Small intestine (tissue), 7 donors: ENCODE measurements at regions not wholly inside any gene's neighbourhood (a gene's known extent, or its start where the extent isn't known, plus 50 kb on each side); places are given as distances from the start of the nearest gene placed in this dataset.

Experiments
- DNase-seq, 2 donors: peaks; one replicate each; pipeline versions ENCODE4 v3.0.0 to v3.0.0-alpha.2; 2013
- FAIRE-seq: peaks from 2 replicates; lab custom pipeline; 2012; peaks lifted over from hg19 to GRCh38; lab: Jason Lieb, UNC
- H3K27ac ChIP-seq, 3 donors: one replicate each; pipeline ENCODE4 v1.5.1; 2013; ENCODE audit warnings: low read length in 2 of 3, mild to moderate bottlenecking in 2 of 3, control low read depth in 1 of 3, inconsistent platforms in 1 of 3, low read depth in 1 of 3, moderate library complexity in 1 of 3
- H3K27me3 ChIP-seq, 3 donors: one replicate each; pipeline ENCODE4 v1.6.1; 2013; ENCODE audit warnings: low read length in 3 of 3, inconsistent platforms in 1 of 3; ENCODE audit not compliant: control insufficient read depth in 3 of 3, insufficient read depth in 3 of 3
- H3K36me3 ChIP-seq, 3 donors: one replicate each; pipeline ENCODE4 v1.6.1; 2013; ENCODE audit warnings: low read length in 3 of 3, inconsistent platforms in 1 of 3, low read depth in 1 of 3, mild to moderate bottlenecking in 1 of 3, moderate library complexity in 1 of 3; ENCODE audit not compliant: control insufficient read depth in 3 of 3, insufficient read depth in 2 of 3
- H3K4me1 ChIP-seq, 3 donors: one replicate each; pipeline ENCODE4 v1.6.1; 2013; ENCODE audit warnings: low read length in 2 of 3, inconsistent platforms in 1 of 3, low read depth in 1 of 3, mild to moderate bottlenecking in 1 of 3, moderate library complexity in 1 of 3; ENCODE audit not compliant: control insufficient read depth in 3 of 3, insufficient read depth in 2 of 3
- H3K4me3 ChIP-seq, 3 donors: one replicate each; pipeline ENCODE4 v1.5.1; 2013; ENCODE audit warnings: low read length in 3 of 3, control low read depth in 1 of 3, inconsistent platforms in 1 of 3, low read depth in 1 of 3, mild to moderate bottlenecking in 1 of 3, moderate library complexity in 1 of 3
- H3K9me3 ChIP-seq, 2 donors: one replicate each; pipeline ENCODE4 v1.6.1; 2013; ENCODE audit warnings: low read depth in 1 of 2, low read length in 1 of 2; ENCODE audit not compliant: control insufficient read depth in 2 of 2, insufficient read depth in 1 of 2
- WGBS, 3 donors: extraction: QIAGEN DNeasy Blood & Tissue Kit; methylation state at CpG; one replicate each; pipeline ENCODE4 v1.1.7; 2013; 5-methylcytosine and 5-hydroxymethylcytosine counted together
- donor health status: healthy with polysubstance abuse.
- donor health status: control.
- donor health status: control.
- donor health status: Bipolar disorder and iron deficiency.
- donor health status: healthy.

DNA sequence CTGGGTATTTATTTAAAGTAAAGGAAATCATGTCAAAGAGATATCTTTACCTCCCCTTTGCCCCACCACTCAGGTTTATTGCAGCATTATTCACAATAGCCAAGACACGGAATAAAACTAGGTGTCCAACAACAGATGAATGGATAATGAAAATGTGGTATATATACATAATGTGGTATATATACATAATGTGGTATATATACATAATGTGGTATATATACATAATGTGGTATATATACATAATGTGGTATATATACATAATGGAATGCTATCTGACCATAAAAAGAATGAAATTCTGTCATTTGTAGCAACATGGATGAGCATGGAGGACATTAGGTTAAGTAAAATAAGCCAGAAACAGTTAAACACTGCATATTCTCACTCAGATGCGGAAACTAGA, 262.6 kb upstream of the PLXNA2 start:
- Histone ChIP-seq H3K27ac (no peak overlapping the region), H3K4me1 (no peaks in the 10 kb centered on the region), H3K27me3 (no peaks in the 10 kb centered on the region), H3K36me3 (no peaks in the 10 kb centered on the region), H3K4me3 (no peak overlapping the region), H3K9me3 (no peaks in the 10 kb centered on the region)
- DNase-seq (no peak), FAIRE-seq (no peak)
- WGBS, 3 donors: 82 to 95% (median 90%) methylated on average over 2 of the region's 2 CpGs

DNA sequence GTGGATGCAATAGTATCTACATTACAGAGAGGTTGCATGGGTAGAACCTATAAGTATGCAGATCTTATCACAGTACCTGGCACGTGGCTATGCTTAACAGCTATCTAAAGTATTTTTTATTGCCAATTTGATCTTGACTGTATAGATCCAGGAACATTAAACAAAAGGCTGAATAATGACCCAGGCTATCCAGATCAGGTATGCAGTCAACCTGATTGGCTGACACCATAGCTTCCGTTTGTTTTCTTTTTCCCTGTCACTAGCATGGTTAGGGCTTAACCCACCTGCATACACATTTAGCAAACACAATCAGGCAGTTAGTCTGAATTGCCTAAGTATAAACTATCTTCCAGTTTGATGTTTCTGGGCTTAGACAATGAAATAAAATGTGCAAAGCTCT, 264.9 kb upstream of the PLXNA2 start:
- 6 to 49% (median 19%) methylated on average over 2 of the region's 2 CpGs for whole genome bisulfite sequencing, 3 donors
- Histone ChIP-seq H3K27ac (no peak overlapping the region), H3K27me3 (no peaks in the 10 kb centered on the region), H3K9me3 (no peaks in the 10 kb centered on the region), H3K4me3 (no peak overlapping the region), H3K4me1 (no peaks in the 10 kb centered on the region), H3K36me3 (no peaks in the 10 kb centered on the region)
- DNase-seq: peak in 1 of 2 donors; percentile 15
- no peak for FAIRE-seq

DNA sequence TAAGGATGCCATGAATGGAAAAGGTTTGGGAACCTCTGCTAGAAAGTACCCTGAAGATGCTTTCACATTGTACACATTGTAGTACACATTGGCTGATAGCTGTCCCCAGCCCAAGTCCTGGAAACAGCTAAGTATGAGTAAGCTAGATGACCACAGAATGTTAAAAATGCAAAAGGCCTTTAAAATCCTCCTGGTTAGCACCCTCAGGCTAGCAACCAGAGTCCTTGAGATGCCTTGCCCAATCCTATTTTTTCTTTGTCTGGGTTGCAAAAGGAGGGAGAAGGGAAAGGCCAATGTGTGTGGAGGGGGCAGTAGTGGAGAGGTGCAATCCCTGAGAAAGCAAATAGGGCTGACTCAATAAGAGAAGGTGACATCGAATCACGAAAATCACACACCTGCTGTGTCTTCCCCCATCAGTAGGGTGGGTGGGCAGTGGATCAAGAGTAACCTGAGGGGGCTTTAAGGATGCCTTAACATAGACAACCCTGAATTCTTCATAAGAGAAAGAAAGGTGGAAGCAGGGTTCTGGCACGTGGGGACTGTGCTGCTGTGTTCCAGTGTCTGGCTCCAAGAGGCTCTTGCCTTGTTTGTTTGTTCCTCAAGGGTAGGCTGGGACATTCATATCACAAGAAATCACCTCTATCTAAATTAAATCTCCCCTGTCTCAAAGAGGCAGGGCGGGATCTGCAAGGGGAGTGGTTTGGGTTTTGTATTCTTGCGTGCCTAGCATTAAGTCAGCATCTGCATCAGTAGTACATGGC, 266.2 kb upstream of the PLXNA2 start:
- H3K27me3 ChIP-seq: no peaks in the 10 kb centered on the region
- no peak overlapping the region for H3K27ac ChIP-seq
- FAIRE-seq (no peak), DNase-seq (no peak)
- H3K4me1 ChIP-seq: no peaks in the 10 kb centered on the region
- WGBS, 3 donors: 78 to 83% (median 81%) methylated on average over 5 of the region's 5 CpGs
- H3K36me3 ChIP-seq: no peaks in the 10 kb centered on the region
- H3K4me3 ChIP-seq: no peak overlapping the region
- H3K9me3 ChIP-seq: no peaks in the 10 kb centered on the region

DNA sequence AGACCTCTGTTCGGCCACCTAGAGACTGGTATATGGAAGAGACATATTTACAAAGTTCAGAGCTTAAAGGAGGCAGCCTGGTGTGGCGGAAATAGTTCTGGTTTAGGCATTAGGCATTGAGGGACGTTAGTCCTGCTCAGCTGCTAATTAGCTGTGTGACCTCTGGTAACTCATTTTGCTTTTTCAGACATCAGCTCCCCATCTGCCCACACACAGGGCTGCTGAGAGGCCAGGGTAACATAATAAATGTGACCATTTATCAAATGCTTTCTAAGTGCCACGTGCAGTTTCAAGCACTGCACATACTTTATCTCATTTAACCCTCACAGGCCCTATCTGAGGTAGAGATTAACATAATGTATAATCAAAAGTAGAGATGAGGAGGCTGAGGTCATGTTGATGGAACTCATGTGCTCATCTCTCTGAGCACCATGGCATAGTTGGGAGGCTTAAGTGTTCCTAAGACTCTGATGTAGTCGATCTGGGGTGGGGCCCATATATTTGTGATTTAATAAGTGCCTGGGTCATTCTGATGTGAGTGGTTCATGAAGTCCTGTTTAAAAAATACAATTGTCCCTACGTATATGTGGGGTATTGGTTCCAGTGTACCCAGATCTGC, 267.2 kb upstream of the PLXNA2 start:
- Histone ChIP-seq H3K36me3 (no peaks in the 10 kb centered on the region), H3K9me3 (no peaks in the 10 kb centered on the region), H3K4me1 (no peaks in the 10 kb centered on the region), H3K27me3 (no peaks in the 10 kb centered on the region), H3K27ac (no peak overlapping the region), H3K4me3 (no peak overlapping the region)
- 44 to 64% (median 62%) methylated on average over 6 of the region's 6 CpGs for WGBS, 3 donors
- DNase-seq (no peak), FAIRE-seq (no peak)

DNA sequence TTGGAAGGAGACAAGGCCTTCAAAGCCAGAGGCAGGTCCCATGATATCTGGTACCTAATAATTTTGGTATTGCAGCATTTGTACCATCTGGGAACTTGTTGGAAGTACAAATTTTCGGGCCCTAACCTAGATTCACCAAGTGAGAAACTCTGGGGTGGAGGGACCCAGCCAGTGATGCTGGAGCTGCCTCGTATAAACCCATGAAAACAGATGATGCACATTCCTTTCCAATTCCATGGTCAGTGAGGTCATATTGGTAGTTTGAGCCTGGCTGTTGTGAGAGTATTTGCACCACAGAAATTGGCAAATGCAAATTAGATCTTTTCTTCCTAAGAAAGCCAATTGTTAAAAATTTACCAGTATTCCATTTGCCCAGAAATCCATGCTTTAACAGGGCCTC, 269.6 kb upstream of the PLXNA2 start:
- Histone ChIP-seq H3K4me1 (no peaks in the 10 kb centered on the region), H3K9me3 (peaks cover 0 to 6% of the 10 kb centered on the region in 2 donors), H3K27me3 (no peaks in the 10 kb centered on the region), H3K27ac (no peak overlapping the region), H3K36me3 (no peaks in the 10 kb centered on the region), H3K4me3 (no peak overlapping the region)
- FAIRE-seq (no peak), DNase-seq (no peak)
- WGBS, 3 donors: 45 to 63% (median 56%) methylated on average over 2 of the region's 2 CpGs

DNA sequence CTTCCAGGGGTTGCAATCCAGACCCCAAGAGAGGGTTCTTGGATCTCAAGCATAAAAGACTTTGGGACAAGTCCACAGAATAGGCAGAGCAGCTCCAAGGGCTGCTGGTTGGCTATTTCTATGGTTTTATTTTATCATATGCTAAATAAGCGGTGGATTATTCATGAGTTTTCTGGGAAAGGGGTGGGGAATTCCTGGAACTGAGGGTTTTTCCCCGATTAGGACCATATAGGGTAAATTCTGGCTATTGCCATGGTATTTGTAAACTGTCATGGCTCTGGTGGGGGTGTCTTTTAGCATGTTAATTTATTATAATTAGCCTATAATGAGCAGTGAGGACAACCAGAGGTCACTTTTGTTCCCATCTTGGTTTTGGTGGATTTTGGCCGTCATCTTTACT, 270.9 kb upstream of the PLXNA2 start:
- WGBS, 3 donors: 78 to 88% (median 81%) methylated on average over 3 of the region's 3 CpGs

DNA sequence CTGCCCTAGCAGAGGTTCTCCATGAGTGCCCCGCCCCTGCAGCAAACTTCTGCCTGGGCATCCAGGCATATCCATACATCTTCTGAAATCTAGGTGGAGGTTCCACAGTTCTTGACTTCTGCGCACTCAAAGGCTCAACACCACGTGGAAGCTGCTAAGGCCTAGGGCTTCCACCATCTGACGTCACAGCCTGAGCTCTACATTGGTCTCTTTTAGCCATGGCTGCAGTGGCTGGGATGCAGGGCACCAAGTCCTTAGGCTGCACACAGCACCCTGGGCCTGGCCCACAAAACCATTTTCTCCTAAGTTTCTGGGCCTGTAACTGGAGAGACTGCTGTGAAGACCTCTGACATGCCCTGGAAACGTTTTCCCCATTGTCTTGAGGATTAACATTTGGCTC, 272.6 kb upstream of the PLXNA2 start:
- H3K4me1 ChIP-seq: no peaks in the 10 kb centered on the region
- DNase-seq (no peak), FAIRE-seq (no peak)
- H3K27me3 ChIP-seq: no peaks in the 10 kb centered on the region
- H3K27ac ChIP-seq: no peak overlapping the region
- H3K4me3 ChIP-seq: no peak overlapping the region
- H3K9me3 ChIP-seq: peaks cover 0 to 6% of the 10 kb centered on the region in 2 donors
- H3K36me3 ChIP-seq: no peaks in the 10 kb centered on the region
- 68 to 83% (median 71%) methylated on average over 5 of the region's 5 CpGs for WGBS, 3 donors

More for the DNA sequence above, 270.9 kb upstream of the PLXNA2 start:
- H3K27me3 ChIP-seq: no peaks in the 10 kb centered on the region
- H3K27ac ChIP-seq: no peak overlapping the region
- H3K9me3 ChIP-seq: peaks cover 0 to 6% of the 10 kb centered on the region in 2 donors
- H3K4me3 ChIP-seq: no peak overlapping the region
- H3K36me3 ChIP-seq: no peaks in the 10 kb centered on the region
- DNase-seq (no peak), FAIRE-seq (no peak)
- H3K4me1 ChIP-seq: no peaks in the 10 kb centered on the region

DNA sequence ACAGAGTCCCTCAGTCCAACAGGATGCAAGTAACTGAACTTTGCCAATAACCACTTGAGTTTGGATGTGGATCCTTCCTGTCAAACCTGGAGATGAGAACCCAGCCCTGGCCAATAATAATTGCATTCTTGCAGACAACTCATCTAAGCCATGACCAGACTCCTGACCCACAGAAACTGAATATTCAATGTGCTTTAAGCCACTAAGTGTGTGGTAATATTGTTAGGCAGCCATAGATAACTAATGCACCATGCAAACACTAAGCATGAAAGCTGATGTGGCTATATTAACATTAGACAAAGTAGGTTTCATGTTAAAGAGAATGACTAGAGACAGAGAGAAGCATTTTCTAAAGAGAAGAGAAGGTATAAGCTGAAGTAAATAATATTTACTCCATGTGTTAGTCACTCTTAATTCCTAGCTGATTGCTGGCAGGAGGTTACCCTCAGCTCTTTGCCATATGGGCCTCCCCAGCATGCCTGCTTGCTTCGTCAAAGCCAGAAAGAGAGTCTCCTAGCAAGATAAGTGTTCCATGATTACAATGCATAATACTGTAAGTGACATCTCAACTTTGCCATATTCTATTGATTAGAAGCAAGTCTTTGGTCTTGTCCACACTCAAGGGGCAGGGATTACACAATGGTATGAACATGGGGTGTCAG, 276.4 kb upstream of the PLXNA2 start:
- 70 to 87% (median 73%) methylated on average over 1 of the region's 1 CpG for WGBS, 3 donors

More for the DNA sequence above, 276.4 kb upstream of the PLXNA2 start:
- no peak overlapping the region for H3K27ac ChIP-seq
- no peak overlapping the region for H3K4me3 ChIP-seq
- no peak for FAIRE-seq
- no peaks in the 10 kb centered on the region for H3K27me3 ChIP-seq
- H3K4me1 ChIP-seq: no peaks in the 10 kb centered on the region
- no peaks in the 10 kb centered on the region for H3K36me3 ChIP-seq
- DNase-seq: no peak
- H3K9me3 ChIP-seq: peaks cover 0 to 6% of the 10 kb centered on the region in 2 donors
